Activated CD8-positive, alpha-beta memory T cell treated with anti-CD3 and anti-CD28 coated beads for 24 hours (primary cell): ENCODE measurements at regions not wholly inside any gene's neighbourhood (a gene's known extent, or its start where the extent isn't known, plus 50 kb on each side); places are given as distances from the start of the nearest gene placed in this dataset.
"Not testable (repeated sequence)": the region's sequence is repeated elsewhere in the genome, so short reads cannot be mapped to it uniquely, and the experiment has no call there.

ENCODE experiments used
- DNase-seq: peaks from one replicate; pipeline ENCODE4 v3.0.0-alpha.2; 2020

GRCh38 chr11:80720295-80720694, 1279.5 kb upstream of the TENM4 start:
- no peak for DNase-seq

- no peak for DNase-seq
Observed at GRCh38 chr11:80719292-80719646, 1278.4 kb upstream of the TENM4 start.

GRCh38 chr11:80718611-80719291, 1277.9 kb upstream of the TENM4 start:
- no peak for DNase-seq

DNA sequence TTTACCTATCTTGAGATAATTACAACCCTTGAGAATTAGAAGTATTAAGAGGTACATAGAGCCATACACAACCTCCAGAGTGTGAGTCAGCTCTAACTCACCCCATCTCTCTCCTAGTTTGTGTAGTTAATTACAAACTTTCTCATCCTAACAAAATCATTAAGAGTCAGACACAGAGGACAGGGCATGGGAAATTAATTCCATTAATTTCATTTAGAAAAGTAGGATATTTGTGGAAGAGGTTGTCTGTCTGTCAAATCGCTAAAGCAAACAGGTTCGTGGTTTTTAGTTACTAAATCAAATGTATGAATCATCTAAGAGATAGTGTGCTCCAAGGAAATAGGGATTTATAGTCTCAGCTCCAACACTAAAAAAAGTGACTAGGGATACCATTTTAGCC, 1261.4 kb upstream of the TENM4 start:
- DNase-seq: no peak

DNA sequence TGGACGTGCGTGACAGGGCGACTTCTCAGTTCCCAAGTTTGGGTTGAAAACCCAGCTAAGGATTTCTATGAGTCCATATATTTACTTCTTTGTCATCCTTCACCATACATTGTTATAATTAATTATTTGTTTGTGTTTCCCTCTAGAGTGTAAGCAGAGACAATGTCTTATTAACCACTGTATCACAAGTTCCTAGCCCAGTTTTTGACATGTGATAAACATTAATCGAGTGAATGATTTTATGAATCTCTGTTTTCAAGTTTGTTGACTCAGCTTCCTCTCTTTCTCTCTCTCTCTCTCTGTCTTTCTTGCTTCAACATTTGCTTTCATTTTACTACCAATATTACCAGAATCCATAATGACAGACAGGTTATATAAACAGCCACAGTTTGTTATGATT, 1259.6 kb upstream of the TENM4 start:
- DNase-seq: no peak

DNA sequence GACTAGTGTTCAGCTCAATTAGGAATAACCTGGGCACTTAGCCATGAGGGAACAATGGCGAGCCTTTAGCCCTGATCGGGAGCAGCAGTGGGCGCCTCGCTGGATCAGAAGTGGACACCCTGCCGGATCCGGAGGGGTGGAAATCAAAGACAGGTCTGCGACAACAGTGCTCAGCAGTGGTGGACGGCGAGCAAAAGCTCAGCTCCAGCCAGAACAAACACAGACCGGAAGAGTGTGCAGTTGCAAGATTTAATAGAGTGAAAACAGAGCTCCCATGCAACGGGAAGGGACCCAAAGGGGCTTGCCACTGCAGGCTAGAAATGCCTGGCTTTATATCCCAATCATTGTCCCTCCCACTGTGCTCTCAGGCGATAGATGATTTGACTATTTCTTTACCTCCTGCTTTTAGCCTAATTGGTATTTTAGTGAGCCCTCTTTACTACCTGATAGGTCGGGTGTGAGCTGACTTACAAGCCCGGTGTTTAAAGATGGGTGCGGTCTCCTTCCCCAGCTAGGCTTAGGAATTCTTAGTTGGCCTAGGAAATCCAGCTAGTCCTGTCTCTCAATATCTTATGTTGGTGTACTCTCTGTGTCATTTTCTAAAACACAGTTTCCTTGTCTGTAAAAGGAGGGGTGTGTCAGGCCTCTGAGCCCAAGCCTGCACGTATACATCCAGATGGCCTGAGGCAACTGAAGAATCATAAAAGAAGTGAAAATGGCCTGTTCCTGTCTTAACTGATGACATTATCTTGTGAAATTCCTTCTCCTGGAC, 1258.8 kb upstream of the TENM4 start:
- not testable (repeated sequence) for DNase-seq

DNA sequence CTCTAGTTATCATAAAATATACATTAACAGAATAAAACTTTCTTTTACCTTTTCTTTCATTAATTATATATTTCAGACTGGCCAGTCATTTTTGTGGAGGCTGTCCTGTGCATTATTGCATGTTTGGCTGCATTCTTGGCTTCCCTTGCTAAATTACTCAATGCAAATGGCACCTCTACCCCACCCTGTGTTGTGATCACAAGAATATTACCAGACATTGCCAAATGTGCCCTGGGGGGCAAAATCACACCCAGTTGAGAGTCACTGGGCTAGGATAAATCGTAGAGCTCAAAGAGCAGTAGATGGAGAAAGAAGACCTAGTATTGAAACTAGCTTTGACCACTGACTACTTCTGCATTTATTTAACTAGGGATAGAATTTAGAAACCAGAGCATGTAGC, 1257.8 kb upstream of the TENM4 start:
- DNase-seq: no peak

DNA sequence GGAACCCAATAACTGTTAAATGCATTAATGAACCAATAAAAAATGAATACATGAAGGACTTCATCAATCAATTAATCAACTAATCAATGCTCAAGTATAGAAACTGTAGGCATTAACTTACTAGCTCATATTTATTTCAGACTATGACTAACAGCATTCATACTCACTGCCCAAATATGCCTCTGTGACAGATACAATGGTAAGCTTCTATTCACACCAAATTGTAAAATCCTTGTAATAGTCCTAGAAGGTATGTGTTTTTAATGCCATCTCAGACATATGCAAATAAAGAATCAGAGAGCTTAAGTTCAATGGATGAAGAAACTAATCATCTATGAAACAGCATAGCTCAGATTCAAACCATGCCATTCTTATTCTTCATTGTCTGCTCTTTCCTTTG, 1253.6 kb upstream of the TENM4 start:
- DNase-seq: no peak

DNA sequence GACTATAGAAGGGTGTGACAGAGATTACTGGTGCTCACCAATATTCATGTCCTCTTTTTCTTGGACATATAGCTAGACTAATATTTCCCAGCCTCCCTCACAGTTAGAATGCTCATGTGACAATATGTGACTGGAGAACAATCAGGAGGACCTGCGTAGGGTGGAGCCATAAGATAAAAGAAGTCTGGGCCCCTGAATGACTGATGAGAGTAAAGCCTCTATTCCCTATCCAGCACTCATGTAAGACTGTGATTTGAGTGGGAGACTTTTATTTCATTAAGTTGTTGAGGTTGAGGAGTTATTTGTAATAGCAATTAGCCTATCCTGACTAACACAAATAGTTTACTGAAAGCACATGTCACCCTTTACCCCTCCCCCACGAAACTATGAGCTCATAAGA, 1247.1 kb upstream of the TENM4 start:
- no peak for DNase-seq

DNA sequence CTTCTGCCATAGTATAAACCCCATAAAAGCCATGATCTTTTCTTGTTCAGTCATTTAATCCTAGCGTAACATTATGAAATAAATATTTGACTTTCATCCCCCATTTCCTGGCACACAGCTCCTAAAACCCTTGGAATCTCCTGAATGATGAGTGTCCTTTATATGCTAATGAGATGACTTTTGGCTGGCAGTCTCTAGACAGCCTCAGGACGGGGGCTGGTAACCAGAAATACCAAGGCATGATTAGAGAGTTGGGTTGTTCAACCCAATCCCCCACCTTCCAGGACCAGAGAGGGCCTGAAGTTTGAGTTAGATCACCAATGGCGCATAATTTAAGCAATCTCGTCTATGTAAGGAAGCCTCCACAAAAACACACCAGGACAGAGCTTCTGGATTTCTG, 1246.1 kb upstream of the TENM4 start:
- no peak for DNase-seq

DNA sequence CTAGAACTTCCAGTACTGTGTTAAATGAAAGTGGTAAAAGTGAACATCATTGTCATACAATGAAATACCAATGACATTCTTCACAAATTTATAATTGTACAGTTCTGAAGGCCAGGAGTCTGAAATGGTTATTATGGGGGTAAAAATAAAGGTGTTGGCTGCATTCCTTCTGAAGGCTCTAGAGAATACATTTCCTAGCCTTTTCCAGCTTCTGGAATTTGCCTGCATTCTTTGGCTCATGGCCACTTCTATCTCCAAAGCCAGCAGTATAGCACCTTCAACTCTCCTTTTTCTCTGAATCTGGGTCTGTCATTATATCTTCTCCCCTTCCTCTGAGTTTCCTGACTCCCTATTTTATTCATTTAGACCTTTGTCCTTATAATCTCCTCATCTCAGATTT, 1232.7 kb upstream of the TENM4 start:
- no peak for DNase-seq

- DNase-seq: no peak
Observed at GRCh38 chr11:80669620-80670019, 1228.8 kb upstream of the TENM4 start.

DNA sequence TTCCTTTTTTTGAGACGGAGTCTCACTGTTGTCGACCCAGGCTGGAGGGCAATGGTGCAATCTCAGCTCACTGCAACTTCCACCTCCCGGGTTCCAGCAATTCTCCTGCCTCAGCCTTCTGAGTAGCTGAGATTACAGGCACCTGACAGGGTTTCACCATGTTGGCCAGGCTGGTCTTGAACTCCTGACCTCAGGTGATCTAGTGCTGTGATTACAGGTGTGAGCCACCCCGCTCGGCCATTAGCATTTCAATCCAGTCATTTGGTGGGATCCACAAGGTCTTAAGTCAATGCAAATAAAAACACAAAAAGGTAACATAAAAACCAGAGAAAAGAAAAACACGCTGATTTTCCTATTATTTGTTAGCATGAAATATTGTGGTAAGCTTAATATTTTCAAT, 1227.2 kb upstream of the TENM4 start:
- no peak for DNase-seq

DNA sequence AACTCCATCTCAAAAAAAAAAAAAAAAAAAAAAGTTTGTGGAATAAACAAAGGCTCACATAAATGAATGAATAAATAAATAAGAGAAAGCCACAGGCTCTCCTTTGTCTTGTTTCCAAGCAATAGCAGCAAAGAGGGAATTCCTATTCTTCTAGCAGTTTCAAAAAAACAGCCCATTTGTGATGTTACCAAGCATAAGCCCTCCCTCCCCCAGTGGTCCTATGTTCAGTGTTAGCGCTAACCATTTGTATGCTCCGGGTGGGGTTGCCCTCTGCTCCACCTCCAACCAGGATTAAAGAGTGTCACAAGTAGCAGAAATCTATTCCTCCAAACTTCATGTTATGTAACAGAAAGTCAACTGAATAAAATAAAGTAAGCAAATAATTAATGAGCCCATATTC, 1215.0 kb upstream of the TENM4 start:
- no peak for DNase-seq

DNA sequence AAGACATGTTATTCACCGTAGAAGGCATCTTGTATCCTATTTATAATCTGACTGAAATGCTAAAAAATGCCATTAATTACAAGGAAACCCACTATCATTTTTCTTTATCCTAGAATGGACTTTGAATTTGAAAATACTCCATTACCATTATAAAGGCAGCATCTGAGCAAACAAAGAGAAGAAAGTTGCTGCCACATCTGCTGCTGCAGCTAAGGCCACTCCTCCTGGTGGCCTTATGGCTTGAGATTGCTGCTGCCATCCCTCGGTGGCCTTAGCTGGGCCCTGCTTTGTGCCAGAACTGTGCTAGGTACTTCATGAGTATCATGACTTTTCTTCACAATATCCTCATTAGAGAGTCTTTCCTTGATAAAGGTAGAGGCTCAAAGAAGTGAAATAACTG, 1210.1 kb upstream of the TENM4 start:
- no peak for DNase-seq

DNA sequence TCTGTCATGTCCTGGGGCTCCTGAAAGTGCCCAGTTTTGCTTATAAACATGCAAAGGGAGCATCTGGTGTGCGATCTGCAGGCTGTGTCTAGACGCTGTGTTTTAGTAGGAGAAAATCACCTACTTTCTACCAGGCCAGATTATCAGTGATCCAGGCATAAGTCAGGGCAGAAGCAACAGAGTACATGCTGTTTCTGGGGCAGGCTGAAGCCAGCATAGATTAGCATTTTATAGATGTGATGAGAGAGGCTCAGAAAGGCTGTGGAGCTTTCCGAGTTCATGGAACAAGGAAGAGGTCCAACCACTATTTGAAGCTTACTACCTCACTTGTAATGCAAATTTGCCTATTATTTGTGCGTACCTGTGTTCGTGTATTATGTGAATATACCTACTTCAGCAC, 1208.4 kb upstream of the TENM4 start:
- DNase-seq: no peak

DNA sequence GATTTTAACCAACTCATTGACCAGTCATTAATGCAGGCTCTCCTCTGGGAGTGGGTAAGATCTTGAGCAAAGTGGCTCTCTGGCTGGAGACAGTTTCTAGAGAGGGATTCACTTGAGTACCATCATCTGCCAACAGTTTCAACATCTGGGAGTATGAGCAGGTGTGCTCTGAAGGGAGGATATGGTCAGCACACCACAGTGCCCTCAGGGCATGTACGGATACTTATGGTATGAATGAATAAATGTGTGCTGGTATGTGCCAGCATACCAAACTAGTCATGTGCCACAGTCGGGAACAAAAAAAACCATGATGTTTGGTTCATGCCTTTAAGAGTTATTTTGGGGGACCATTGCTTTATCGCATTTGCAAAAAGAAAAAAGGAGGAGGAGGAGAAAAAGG, 1197.5 kb upstream of the TENM4 start:
- no peak for DNase-seq

GRCh38 chr11:80637571-80637970, 1196.7 kb upstream of the TENM4 start:
- no peak for DNase-seq

- no peak for DNase-seq
Observed at GRCh38 chr11:80636999-80637398, 1196.2 kb upstream of the TENM4 start.

DNA sequence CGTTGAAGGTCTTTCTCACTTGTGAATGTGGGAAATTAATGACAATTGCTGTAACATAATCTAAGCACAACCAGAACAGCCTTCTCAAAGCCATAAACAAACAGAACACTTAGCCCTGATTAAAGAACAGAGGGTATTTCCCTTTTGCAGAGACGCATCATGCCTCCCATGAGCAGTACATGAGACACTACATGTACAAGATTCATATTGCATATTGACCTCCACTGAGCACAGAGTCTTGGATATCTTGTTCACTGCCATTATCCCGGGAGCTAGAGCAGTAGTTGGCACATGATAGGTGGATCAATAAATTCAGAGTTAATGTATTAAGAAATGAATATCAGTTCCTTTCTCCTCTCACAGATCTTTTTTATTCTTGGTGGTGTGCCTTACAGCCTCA, 1194.3 kb upstream of the TENM4 start:
- no peak for DNase-seq

DNA sequence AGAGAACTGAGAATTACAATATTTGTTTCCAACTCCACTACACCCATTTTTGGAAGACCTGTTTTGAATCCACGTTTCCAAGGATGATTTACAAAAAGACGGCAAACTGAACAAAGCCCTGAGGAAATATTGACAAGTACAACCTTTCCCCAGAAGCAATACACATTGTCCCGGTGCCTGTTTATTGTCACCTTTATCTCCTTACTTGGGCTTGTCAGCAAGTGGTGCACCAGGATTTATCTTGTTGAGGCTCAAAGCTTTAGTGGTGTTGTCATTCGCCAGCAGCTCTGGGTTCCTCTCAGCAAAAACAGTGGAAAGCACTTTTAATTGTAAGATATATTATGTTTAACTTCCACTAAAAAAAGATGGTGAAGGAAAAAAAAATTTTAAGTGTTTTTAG, 1191.9 kb upstream of the TENM4 start:
- DNase-seq: no peak

GRCh38 chr11:80632156-80632555, 1191.3 kb upstream of the TENM4 start:
- DNase-seq: no peak

- DNase-seq: no peak
Observed at GRCh38 chr11:80629466-80629865, 1188.6 kb upstream of the TENM4 start.

GRCh38 chr11:80627364-80627763, 1186.5 kb upstream of the TENM4 start:
- DNase-seq: no peak

DNA sequence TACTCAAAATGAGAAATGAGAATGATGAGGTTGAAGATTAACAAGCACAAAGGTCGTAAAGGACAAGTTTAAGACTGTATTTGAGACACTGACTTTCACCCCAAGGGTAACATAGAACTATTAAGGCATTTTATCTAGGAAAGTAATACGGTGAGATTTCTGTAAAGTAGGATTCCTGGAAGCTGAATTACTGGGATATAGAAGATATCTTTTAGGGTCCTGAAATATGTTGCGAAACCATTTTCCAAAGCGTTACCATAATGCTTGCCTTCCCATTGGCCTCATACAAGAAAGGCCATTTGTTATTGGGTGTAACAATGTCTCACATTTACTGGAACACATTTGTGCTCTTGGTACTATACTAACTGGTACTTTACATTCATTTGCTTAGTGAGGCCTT, 1185.9 kb upstream of the TENM4 start:
- DNase-seq: no peak
